WTC11 (cell line): ENCODE measurements at regions not wholly inside any gene's neighbourhood (a gene's known extent, or its start where the extent isn't known, plus 50 kb on each side); places are given as distances from the start of the nearest gene placed in this dataset.

Source experiments
- ATF2 ChIP-seq: sonication (generic); formaldehyde crosslinking; IDR thresholded peaks from 2 replicates; pipeline ENCODE4 v1.8.1; 2022; ENCODE audit warnings: low read depth, missing genetic modification reagents, borderline replicate concordance
- ATF6 ChIP-seq: sonication (generic); formaldehyde crosslinking; IDR thresholded peaks from 2 replicates; pipeline ENCODE4 v1.8.1; 2023; ENCODE audit warnings: mild to moderate bottlenecking, missing genetic modification reagents
- CREB1 ChIP-seq: sonication (generic); formaldehyde crosslinking; IDR thresholded peaks from 2 replicates; pipeline ENCODE4 v1.8.0; 2023; ENCODE audit warnings: mild to moderate bottlenecking, missing genetic modification reagents
- CTCF ChIP-seq: fragments of 200-600 bp; IDR thresholded peaks from 2 replicates; pipeline ENCODE4 v1.8.0; 2022; ENCODE audit warnings: antibody characterized with exemption
- E2F1 ChIP-seq: sonication (generic); formaldehyde crosslinking; IDR thresholded peaks from 2 replicates; pipeline ENCODE4 v1.8.0; 2022; ENCODE audit warnings: mild to moderate bottlenecking, missing genetic modification reagents
- ERG ChIP-seq: fragments of 250-450 bp; sonication (Bioruptor Pico); IDR thresholded peaks from 2 replicates; pipeline ENCODE4 v1.8.0; 2021; ENCODE audit warnings: mild to moderate bottlenecking
- MAX ChIP-seq: sonication (generic); formaldehyde crosslinking; IDR thresholded peaks from 2 replicates; pipeline ENCODE4 v1.8.0; 2022; ENCODE audit warnings: mild to moderate bottlenecking, missing genetic modification reagents
- SP1 ChIP-seq: sonication (generic); formaldehyde crosslinking; conservative IDR thresholded peaks from 2 replicates; pipeline ENCODE4 v1.8.1; 2022; ENCODE audit warnings: missing genetic modification reagents
- TCF7 ChIP-seq: sonication (generic); formaldehyde crosslinking; IDR thresholded peaks from 2 replicates; pipeline ENCODE4 v1.8.0; 2022; ENCODE audit warnings: mild to moderate bottlenecking, low read depth, missing genetic modification reagents, moderate library complexity
- ZNF219 ChIP-seq: sonication (generic); formaldehyde crosslinking; IDR thresholded peaks from 2 replicates; pipeline ENCODE4 v1.8.0; 2023; ENCODE audit warnings: missing genetic modification reagents, mild to moderate bottlenecking, borderline replicate concordance

GRCh38 chr14:43041207-43041606 lies 1434.5 kb downstream of the LRFN5 start:
- TF ChIP-seq TCF7 (CRISPR knock-in tag) (no peak), SP1 (CRISPR knock-in tag) (no peak), CREB1 (CRISPR knock-in tag) (no peak), CTCF (no peak), ERG (CRISPR knock-in tag) (no peak), ATF6 (CRISPR knock-in tag) (no peak), MAX (no peak), E2F1 (no peak), ATF2 (no peak), ZNF219 (CRISPR knock-in tag) (no peak)
